Prostate gland (tissue), 2 donors: ENCODE measurements at regions not wholly inside any gene's neighbourhood (a gene's known extent, or its start where the extent isn't known, plus 50 kb on each side); places are given as distances from the start of the nearest gene placed in this dataset.

Experiments used
- CTCF ChIP-seq, 4 experiments: fragments of 200-600 bp in 2 of 4; fragments of 450-650 bp in 2 of 4; sonication (generic) in 2 of 4; IDR thresholded peaks; 1 replicate in 3 of 4; 2 replicates in 1 of 4; pipeline ENCODE4 v1.5.1; 2016 to 2019; ENCODE audit warnings: antibody characterized with exemption in 4 of 4, mild to moderate bottlenecking in 2 of 4, moderate library complexity in 2 of 4
- POLR2A ChIP-seq: fragments of 450-650 bp; IDR thresholded peaks from one replicate; pipeline ENCODE4 v1.6.1; 2016; ENCODE audit warnings: antibody characterized with exemption, mild to moderate bottlenecking
- POLR2AphosphoS5 ChIP-seq: sonication (generic); formaldehyde crosslinking; IDR thresholded peaks from one replicate; pipeline ENCODE4 v1.6.1; 2017; ENCODE audit warnings: antibody characterized with exemption

DNA sequence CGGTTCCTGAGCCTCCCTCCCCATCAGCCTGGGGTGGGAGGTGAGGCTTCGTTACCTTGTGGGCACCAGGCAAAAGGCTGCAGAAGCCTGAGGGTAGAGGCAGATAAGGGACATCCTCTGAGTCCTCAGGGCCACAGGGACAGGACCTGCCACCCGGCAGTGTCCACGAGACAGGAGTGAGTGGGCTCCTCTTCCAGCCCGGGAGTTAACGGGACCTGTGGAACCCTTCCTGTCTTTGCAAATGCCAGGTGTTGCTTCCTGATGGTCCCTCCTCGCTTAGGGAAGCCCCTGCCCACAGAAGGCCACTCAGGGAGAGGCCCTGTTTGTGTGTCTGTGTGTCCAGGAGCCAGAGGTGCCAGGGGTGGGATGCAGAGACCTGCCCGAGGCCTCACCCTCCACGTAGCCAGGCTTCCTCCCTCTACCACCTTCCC lies 111.1 kb upstream of the ALDH1A3 start:
- TF ChIP-seq CTCF (IDR thresholded peaks at IDR 0.05) (no peak), POLR2A (no peak), POLR2AphosphoS5 (no peak)
